GM18520 (cell line): ENCODE measurements at regions not wholly inside any gene's neighbourhood (a gene's known extent, or its start where the extent isn't known, plus 50 kb on each side); places are given as distances from the start of the nearest gene placed in this dataset.
"Not testable (repeated sequence)": the region's sequence is repeated elsewhere in the genome, so short reads cannot be mapped to it uniquely, and the experiment has no call there.

ENCODE experiments used
- ATAC-seq: cut with Tn5 transposase; IDR thresholded peaks from one replicate; pipeline ENCODE4 v1.9.1; 2021; ENCODE audit not compliant: unreplicated experiment

GRCh38 chr7:39824456-39825200 is 125.4 kb upstream of the CDK13 start:
- ATAC-seq: no peak

- no peak for ATAC-seq
These were observed 124.6 kb upstream of the CDK13 start for GRCh38 chr7:39825401-39825980.

- ATAC-seq: no peak
These were observed 123.9 kb upstream of the CDK13 start for GRCh38 chr7:39826166-39826565.

- no peak for ATAC-seq
These were observed 122.5 kb upstream of the CDK13 start for GRCh38 chr7:39827571-39827970.

- ATAC-seq: no peak
These were observed 121.0 kb upstream of the CDK13 start for GRCh38 chr7:39829028-39829427.

GRCh38 chr7:39832519-39833085 is 117.5 kb upstream of the CDK13 start:
- ATAC-seq: no peak

GRCh38 chr7:39833180-39833799 is 116.8 kb upstream of the CDK13 start:
- ATAC-seq: not testable (repeated sequence)

GRCh38 chr7:39833865-39834634 is 116.0 kb upstream of the CDK13 start:
- not testable (repeated sequence) for ATAC-seq

GRCh38 chr7:39838326-39838725 is 111.7 kb upstream of the CDK13 start:
- ATAC-seq: no peak

- ATAC-seq: no peak
These were observed 105.0 kb upstream of the CDK13 start for GRCh38 chr7:39845006-39845405.

- ATAC-seq: no peak
These were observed 102.8 kb upstream of the CDK13 start for GRCh38 chr7:39847227-39847626.

GRCh38 chr7:39851466-39852045 is 98.5 kb upstream of the CDK13 start:
- ATAC-seq: no peak

- peak; percentile 73 for ATAC-seq
These were observed 95.3 kb upstream of the CDK13 start for GRCh38 chr7:39854616-39855324.

- ATAC-seq: peak; percentile 18
These were observed 94.8 kb upstream of the CDK13 start for GRCh38 chr7:39855325-39855674.

- not testable (repeated sequence) for ATAC-seq
These were observed 86.3 kb upstream of the CDK13 start for GRCh38 chr7:39863675-39864322.

GRCh38 chr7:39869888-39870522 is 80.1 kb upstream of the CDK13 start:
- not testable (repeated sequence) for ATAC-seq

GRCh38 chr7:39871610-39872009 is 78.4 kb upstream of the CDK13 start:
- not testable (repeated sequence) for ATAC-seq

- ATAC-seq: no peak
These were observed 69.5 kb upstream of the CDK13 start for GRCh38 chr7:39880556-39880955.

GRCh38 chr7:39882148-39882784 is 67.8 kb upstream of the CDK13 start:
- ATAC-seq: no peak
